GM10266 (cell line): ENCODE measurements at regions not wholly inside any gene's neighbourhood (a gene's known extent, or its start where the extent isn't known, plus 50 kb on each side); places are given as distances from the start of the nearest gene placed in this dataset.
A peak's percentile ranks its signal among the peaks of the same experiment; 100 is the strongest.

ENCODE experiments used
- DNase-seq: peaks from one replicate; pipeline ENCODE4 v3.0.0; 2012; ENCODE audit errors: extremely low spot score
- CTCF ChIP-seq: IDR thresholded peaks from 2 replicates; pipeline ENCODE4 v1.5.1; 2012; ENCODE audit warnings: mild to moderate bottlenecking, low read depth; ENCODE audit not compliant: control insufficient read depth, insufficient read depth; ENCODE audit errors: missing control alignments

- no peak for DNase-seq
- no peak for TF ChIP-seq CTCF
These were observed 121.0 kb upstream of the STOX2 start for GRCh38 chr4:183783991-183784553.

GRCh38 chr4:183788308-183788905 is 116.7 kb upstream of the STOX2 start:
- DNase-seq: no peak
- TF ChIP-seq CTCF: no peak

GRCh38 chr4:183789657-183790056 is 115.5 kb upstream of the STOX2 start:
- no peak for DNase-seq
- TF ChIP-seq CTCF: no peak

- no peak for TF ChIP-seq CTCF
These were observed 114.4 kb upstream of the STOX2 start for GRCh38 chr4:183790661-183791060.

GRCh38 chr4:183797011-183797444 is 108.1 kb upstream of the STOX2 start:
- DNase-seq: no peak
- no peak for TF ChIP-seq CTCF

More at GRCh38 chr4:183790661-183791060, 114.4 kb upstream of the STOX2 start:
- DNase-seq: no peak

GRCh38 chr4:183797445-183798300 is 107.4 kb upstream of the STOX2 start:
- DNase-seq: peak; percentile 53
- TF ChIP-seq CTCF: no peak
